ENCODE measurements at regions not wholly inside any gene's neighbourhood (a gene's known extent, or its start where the extent isn't known, plus 50 kb on each side); places are given as distances from the start of the nearest gene placed in this dataset.

DNA sequence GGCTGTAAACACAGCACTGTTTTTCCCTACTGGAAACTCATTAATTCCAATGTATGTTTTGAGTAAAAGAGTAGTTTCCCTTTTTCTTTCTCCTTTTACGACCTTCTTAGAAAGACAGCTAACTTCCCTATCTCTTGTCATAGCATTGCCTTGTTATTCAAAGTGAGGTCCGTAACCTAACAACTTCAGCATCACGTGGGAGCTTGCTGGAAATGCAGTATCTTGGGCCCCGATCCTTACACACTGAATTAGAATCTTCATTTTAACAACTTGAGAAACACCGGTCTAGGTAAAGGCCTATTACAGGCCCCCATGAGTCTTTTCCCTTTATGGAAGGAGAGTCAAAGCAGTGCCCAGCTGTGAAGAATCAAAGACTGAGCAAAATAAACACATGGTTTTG is 230.7 kb upstream of the PRKD1 start:
- TF ChIP-seq, protein P1, sequence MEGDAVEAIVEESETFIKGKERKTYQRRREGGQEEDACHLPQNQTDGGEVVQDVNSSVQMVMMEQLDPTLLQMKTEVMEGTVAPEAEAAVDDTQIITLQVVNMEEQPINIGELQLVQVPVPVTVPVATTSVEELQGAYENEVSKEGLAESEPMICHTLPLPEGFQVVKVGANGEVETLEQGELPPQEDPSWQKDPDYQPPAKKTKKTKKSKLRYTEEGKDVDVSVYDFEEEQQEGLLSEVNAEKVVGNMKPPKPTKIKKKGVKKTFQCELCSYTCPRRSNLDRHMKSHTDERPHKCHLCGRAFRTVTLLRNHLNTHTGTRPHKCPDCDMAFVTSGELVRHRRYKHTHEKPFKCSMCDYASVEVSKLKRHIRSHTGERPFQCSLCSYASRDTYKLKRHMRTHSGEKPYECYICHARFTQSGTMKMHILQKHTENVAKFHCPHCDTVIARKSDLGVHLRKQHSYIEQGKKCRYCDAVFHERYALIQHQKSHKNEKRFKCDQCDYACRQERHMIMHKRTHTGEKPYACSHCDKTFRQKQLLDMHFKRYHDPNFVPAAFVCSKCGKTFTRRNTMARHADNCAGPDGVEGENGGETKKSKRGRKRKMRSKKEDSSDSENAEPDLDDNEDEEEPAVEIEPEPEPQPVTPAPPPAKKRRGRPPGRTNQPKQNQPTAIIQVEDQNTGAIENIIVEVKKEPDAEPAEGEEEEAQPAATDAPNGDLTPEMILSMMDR (IDR thresholded peaks at IDR 0.05; ENCODE audit: low read depth, low read length), result no peak
- Histone ChIP-seq H3K27ac (ENCODE audit: low read depth, low read length) (no peak overlapping the region), H3K9me3 (ENCODE audit: control insufficient read depth, insufficient read depth, low read length) (no peaks in the 10 kb centered on the region), H3K27me3 (ENCODE audit: control insufficient read depth, insufficient read depth, low read length) (no peaks in the 10 kb centered on the region), H3K4me3 (ENCODE audit: low read depth, low read length) (no peak overlapping the region)
- ChIA-PET POLR2A (no interaction called here), CTCF (no interaction called here)
- no peak for DNase-seq (ENCODE audit: low read depth, low spot score)

DNA sequence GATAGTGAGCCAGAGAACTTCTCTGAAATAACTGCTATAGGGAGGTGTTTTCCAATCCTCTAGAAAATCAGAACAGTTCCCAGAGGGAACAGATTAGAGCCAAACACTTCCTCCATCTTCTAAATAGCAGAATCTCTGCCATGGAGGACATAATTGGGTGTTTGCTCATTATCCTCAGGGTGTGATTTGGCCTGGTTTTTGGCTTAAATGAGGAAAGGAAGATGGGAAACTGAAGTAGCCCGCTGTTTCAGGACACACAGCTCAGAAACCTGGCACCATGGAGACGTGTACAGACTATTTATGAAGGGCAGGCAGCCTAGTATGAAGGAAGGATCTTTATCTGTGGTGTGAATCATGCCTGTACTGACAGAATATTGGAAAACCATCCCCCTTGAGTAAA is 231.7 kb upstream of the PRKD1 start:
- Histone ChIP-seq H3K27ac (ENCODE audit: low read depth, low read length) (no peak overlapping the region), H3K4me3 (ENCODE audit: low read depth, low read length) (no peak overlapping the region), H3K27me3 (ENCODE audit: control insufficient read depth, insufficient read depth, low read length) (no peaks in the 10 kb centered on the region), H3K9me3 (ENCODE audit: control insufficient read depth, insufficient read depth, low read length) (no peaks in the 10 kb centered on the region)
- ChIA-PET CTCF (no interaction called here), POLR2A (no interaction called here)
- TF ChIP-seq, protein P1 (IDR thresholded peaks at IDR 0.05; ENCODE audit: low read depth, low read length), result no peak
- no peak for DNase-seq (ENCODE audit: low read depth, low spot score)

- Histone ChIP-seq H3K27me3 (ENCODE audit: control insufficient read depth, insufficient read depth, low read length) (no peaks in the 10 kb centered on the region), H3K4me3 (ENCODE audit: low read depth, low read length) (no peak overlapping the region), H3K27ac (ENCODE audit: low read depth, low read length) (no peak overlapping the region), H3K9me3 (ENCODE audit: control insufficient read depth, insufficient read depth, low read length) (no peaks in the 10 kb centered on the region)
- DNase-seq (ENCODE audit: low read depth, low spot score), result no peak
- ChIA-PET POLR2A (no interaction called here), CTCF (interaction anchor here (0.6 kb wide), 1 partner anchor 152 kb away, joined by 4 read pairs; no protein-coding TSS in a partner anchor)
- TF ChIP-seq, protein P1 (IDR thresholded peaks at IDR 0.05; ENCODE audit: low read depth, low read length), result no peak
Measured at GRCh38 chr14:30160608-30161007, 233.0 kb upstream of the PRKD1 start.

DNA sequence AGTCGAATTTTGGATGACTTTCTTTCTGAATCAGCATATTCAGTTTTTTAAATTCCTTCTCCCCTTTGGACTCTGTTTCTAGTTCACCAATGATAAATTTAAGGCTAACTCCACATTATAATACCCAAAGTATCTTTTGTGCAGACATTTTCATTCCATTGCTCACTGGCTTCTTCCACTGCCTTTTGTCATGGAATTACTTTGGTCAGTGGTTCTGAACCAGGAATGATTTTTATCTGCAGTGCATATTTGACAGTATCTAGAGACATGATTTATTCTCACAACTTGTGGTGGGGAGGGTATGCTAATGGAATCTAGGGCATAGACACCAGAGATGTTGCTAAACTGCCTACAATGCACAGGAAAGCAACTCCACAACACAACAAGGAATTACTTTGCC is 234.4 kb upstream of the PRKD1 start:
- TF ChIP-seq, protein P1 (IDR thresholded peaks at IDR 0.05; ENCODE audit: low read depth, low read length), result no peak
- CTCF ChIA-PET, result interaction anchor here (1.8 kb wide), 1 partner anchor 109 kb away, joined by 7 read pairs; no protein-coding TSS in a partner anchor

GRCh38 chr14:30165255-30165654 is 237.6 kb upstream of the PRKD1 start:
- TF ChIP-seq, protein P1 (IDR thresholded peaks at IDR 0.05; ENCODE audit: low read depth, low read length), result no peak
- POLR2A ChIA-PET, result no interaction called here
- H3K4me3 ChIP-seq (ENCODE audit: low read depth, low read length), result no peak overlapping the region
- DNase-seq (ENCODE audit: low read depth, low spot score), result no peak
- CTCF ChIA-PET, result no interaction called here
- no peak overlapping the region for H3K27ac ChIP-seq (ENCODE audit: low read depth, low read length)
- H3K27me3 ChIP-seq (ENCODE audit: control insufficient read depth, insufficient read depth, low read length), result no peaks in the 10 kb centered on the region
- peaks cover 7% of the 10 kb centered on the region; the same call in 1 of the 2 replicates for H3K9me3 ChIP-seq (ENCODE audit: control insufficient read depth, insufficient read depth, low read length)

More for the DNA sequence above, 234.4 kb upstream of the PRKD1 start:
- Histone ChIP-seq H3K27ac (ENCODE audit: low read depth, low read length) (no peak overlapping the region), H3K27me3 (ENCODE audit: control insufficient read depth, insufficient read depth, low read length) (no peaks in the 10 kb centered on the region), H3K4me3 (ENCODE audit: low read depth, low read length) (no peak overlapping the region), H3K9me3 (ENCODE audit: control insufficient read depth, insufficient read depth, low read length) (no peaks in the 10 kb centered on the region)
- POLR2A ChIA-PET, result no interaction called here
- no peak for DNase-seq (ENCODE audit: low read depth, low spot score)

Data from AG04450 (cell line).